Kidney epithelial cell (primary cell): ENCODE measurements at regions not wholly inside any gene's neighbourhood (a gene's known extent, or its start where the extent isn't known, plus 50 kb on each side); places are given as distances from the start of the nearest gene placed in this dataset.
"Not testable (repeated sequence)": the region's sequence is repeated elsewhere in the genome, so short reads cannot be mapped to it uniquely, and the experiment has no call there.

ENCODE experiments used
- DNase-seq: peaks from one replicate; pipeline ENCODE4 v3.0.0-alpha.2; 2010; ENCODE audit warnings: low read depth
- H3K27me3 ChIP-seq: 2 replicates; pipeline ENCODE4 v1.6.0; 2011; ENCODE audit warnings: low read length; ENCODE audit not compliant: control insufficient read depth, insufficient read depth
- H3K36me3 ChIP-seq: 2 replicates; pipeline ENCODE4 v1.5.1; 2011; ENCODE audit warnings: low read length; ENCODE audit not compliant: control insufficient read depth, insufficient read depth
- H3K4me3 ChIP-seq: 2 replicates; pipeline ENCODE4 v1.5.1; 2011; ENCODE audit warnings: low read depth, mild to moderate bottlenecking, control low read depth, low read length
- TF ChIP-seq, protein P1 (sequence below): IDR thresholded peaks from 2 replicates; pipeline ENCODE4 v1.5.1; 2011; ENCODE audit warnings: mild to moderate bottlenecking, moderate library complexity, low read length, control low read depth, inconsistent platforms; ENCODE audit not compliant: insufficient read depth, poor library complexity, severe bottlenecking

DNA sequence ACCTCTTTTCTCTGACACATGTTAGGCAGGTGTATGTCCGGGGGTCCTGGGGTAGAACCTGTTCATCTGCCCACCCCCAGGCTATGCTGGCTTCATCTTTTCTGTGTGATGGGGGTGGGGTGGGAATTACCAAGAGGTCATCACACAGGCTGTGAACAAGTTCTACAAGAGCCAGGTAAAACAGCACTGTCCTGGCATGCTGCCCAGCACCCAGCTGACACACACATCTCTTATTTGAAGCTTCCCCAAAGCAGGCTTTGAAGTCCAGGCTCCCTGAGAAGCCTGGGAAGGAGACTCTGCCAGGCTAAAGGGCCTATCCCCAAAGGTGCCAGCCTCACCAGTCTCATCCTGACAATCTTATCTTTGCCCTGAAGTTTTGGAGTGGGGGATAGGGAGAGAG is 141.1 kb downstream of the ALG10 start:
- TF ChIP-seq, protein P1, sequence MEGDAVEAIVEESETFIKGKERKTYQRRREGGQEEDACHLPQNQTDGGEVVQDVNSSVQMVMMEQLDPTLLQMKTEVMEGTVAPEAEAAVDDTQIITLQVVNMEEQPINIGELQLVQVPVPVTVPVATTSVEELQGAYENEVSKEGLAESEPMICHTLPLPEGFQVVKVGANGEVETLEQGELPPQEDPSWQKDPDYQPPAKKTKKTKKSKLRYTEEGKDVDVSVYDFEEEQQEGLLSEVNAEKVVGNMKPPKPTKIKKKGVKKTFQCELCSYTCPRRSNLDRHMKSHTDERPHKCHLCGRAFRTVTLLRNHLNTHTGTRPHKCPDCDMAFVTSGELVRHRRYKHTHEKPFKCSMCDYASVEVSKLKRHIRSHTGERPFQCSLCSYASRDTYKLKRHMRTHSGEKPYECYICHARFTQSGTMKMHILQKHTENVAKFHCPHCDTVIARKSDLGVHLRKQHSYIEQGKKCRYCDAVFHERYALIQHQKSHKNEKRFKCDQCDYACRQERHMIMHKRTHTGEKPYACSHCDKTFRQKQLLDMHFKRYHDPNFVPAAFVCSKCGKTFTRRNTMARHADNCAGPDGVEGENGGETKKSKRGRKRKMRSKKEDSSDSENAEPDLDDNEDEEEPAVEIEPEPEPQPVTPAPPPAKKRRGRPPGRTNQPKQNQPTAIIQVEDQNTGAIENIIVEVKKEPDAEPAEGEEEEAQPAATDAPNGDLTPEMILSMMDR, result no peak
- no peaks in the 10 kb centered on the region for H3K27me3 ChIP-seq
- no peak for DNase-seq

DNA sequence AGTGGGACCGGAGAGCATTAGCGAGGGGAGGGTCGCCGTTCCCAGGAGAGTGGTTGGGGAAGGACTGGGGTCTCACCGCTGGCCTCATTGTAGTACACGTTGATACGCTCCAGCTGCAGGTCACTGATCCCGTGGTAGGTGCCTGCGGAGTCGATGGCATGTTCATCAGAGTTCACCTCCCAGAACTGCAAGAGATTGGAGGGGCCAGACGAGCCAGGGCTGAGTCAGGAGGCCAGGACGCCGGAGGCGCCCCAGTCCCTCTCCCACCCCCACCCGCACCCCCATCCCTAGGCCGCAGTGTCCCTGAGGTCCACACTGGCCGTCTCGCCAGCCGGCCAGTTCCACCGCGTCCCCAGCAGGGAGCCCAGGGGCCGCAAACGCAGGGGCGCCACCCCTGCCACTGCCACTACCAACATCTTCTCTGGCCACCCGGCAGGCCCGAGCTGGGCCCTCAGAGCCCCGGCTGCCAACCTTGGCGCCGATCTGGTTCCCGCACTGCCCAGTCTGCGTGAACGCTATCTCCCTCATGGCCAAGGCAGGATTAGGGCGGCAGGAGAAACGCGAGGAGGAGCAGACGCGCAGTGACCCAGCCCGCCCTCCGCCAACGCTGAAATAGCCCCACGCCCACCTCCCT is 144.2 kb downstream of the ALG10 start:
- TF ChIP-seq, protein P1, result no peak
- no peaks in the 10 kb centered on the region for H3K36me3 ChIP-seq
- no peak overlapping the region for H3K4me3 ChIP-seq
- DNase-seq, result no peak
- H3K27me3 ChIP-seq, result no peaks in the 10 kb centered on the region

More for the DNA sequence above, 141.1 kb downstream of the ALG10 start:
- Histone ChIP-seq H3K36me3 (no peaks in the 10 kb centered on the region), H3K4me3 (no peak overlapping the region)

DNA sequence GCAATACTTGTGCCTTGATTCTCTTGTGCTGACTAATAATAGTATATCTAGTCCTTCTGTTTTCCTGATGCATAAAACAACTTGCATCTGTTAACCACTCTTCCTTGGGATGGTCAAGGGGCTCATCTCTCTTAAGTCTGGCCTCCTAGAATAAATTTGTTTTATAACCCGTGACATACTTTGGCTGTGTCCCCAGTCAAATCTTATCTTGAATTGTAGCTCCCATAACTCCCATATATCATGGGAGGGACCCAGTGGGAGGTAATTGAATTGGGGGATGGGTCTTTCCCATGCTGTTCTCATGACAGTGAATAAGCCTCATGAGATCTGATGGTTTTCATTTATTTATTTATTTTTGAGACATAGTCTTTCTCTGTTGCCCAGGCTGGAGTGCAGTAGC is 146.2 kb downstream of the ALG10 start:
- not testable (repeated sequence) for H3K36me3 ChIP-seq, H3K4me3 ChIP-seq, DNase-seq, H3K27me3 ChIP-seq

DNA sequence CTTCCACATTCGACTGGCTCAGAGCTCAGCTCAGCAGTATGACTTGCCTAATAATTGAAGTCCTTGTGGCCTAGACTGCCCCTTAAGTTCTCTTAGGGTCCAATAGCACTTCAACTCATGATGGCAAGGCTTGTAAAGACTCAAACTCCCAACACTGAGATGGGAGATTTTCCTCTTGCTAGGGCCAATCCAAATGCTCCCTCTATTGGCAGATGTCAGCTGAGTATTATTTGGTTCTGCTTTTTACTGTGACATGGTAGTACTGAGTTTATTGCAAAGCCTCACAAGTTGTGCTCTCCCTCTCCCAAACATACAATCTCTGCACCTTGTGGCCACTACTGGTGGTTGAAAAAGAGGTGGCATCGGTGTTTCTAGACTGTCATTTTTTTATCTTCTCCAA is 164.2 kb downstream of the ALG10 start:
- TF ChIP-seq, protein P1, result no peak
- Histone ChIP-seq H3K36me3 (no peaks in the 10 kb centered on the region), H3K27me3 (no peaks in the 10 kb centered on the region), H3K4me3 (no peak overlapping the region)
- DNase-seq, result no peak

DNA sequence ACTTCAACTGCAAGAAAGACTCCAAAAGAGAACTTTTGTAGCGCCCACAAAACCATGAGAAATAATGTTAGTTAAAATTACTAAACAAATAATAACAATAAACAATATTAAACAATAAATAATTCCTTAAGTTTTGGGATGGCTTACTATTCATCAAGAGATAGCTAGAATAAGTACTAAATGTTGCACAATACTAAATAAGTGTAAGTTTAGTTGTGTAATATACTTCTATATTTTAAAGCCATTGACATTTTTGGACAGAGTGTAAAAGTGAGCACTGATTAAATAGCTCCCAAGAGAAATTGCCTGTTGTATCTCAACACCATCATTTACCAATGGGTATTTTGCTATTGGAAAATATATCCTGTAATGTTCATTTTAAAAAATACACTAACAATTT is 166.7 kb downstream of the ALG10 start:
- DNase-seq, result no peak
- Histone ChIP-seq H3K36me3 (no peaks in the 10 kb centered on the region), H3K27me3 (no peaks in the 10 kb centered on the region), H3K4me3 (no peak overlapping the region)
- TF ChIP-seq, protein P1, result no peak

DNA sequence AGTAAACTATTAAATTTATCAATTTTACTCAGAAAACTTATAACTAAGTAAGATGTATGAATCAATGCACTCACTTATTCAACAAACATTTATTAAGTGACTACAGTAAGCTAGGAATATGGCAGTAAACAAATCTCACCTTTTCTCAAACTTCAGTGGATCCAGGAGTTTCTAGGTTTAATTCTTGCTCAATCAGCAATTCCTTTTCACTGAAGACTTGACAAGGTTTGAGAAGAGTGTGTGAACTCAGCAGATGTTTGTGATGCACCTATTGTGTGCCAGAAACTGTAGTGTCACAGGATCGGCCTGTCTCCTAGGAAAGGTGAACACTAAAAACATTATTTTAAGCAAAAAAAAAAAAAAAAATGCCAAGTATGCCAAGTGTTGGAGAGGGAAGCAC is 167.8 kb downstream of the ALG10 start:
- Histone ChIP-seq H3K27me3 (no peaks in the 10 kb centered on the region), H3K36me3 (no peaks in the 10 kb centered on the region), H3K4me3 (no peak overlapping the region)
- no peak for DNase-seq
- TF ChIP-seq, protein P1, result no peak
